Tibial nerve (tissue), 3 donors: ENCODE measurements at regions not wholly inside any gene's neighbourhood (a gene's known extent, or its start where the extent isn't known, plus 50 kb on each side); places are given as distances from the start of the nearest gene placed in this dataset.

Experiments
- POLR2A ChIP-seq, 2 donors: fragments of 450-650 bp; IDR thresholded peaks; one replicate each; pipeline ENCODE4 v1.6.1; 2017; ENCODE audit warnings: antibody characterized with exemption in 2 of 2, mild to moderate bottlenecking in 2 of 2, moderate library complexity in 2 of 2
- TF ChIP-seq, protein P1 (sequence below), 5 experiments: fragments of 200-600 bp in 3 of 5; fragments of 450-650 bp in 2 of 5; sonication (generic) in 3 of 5; IDR thresholded peaks; one replicate each; pipeline ENCODE4 v1.5.1; 2016 to 2019; ENCODE audit warnings: antibody characterized with exemption in 5 of 5, mild to moderate bottlenecking in 3 of 5, moderate library complexity in 2 of 5

DNA sequence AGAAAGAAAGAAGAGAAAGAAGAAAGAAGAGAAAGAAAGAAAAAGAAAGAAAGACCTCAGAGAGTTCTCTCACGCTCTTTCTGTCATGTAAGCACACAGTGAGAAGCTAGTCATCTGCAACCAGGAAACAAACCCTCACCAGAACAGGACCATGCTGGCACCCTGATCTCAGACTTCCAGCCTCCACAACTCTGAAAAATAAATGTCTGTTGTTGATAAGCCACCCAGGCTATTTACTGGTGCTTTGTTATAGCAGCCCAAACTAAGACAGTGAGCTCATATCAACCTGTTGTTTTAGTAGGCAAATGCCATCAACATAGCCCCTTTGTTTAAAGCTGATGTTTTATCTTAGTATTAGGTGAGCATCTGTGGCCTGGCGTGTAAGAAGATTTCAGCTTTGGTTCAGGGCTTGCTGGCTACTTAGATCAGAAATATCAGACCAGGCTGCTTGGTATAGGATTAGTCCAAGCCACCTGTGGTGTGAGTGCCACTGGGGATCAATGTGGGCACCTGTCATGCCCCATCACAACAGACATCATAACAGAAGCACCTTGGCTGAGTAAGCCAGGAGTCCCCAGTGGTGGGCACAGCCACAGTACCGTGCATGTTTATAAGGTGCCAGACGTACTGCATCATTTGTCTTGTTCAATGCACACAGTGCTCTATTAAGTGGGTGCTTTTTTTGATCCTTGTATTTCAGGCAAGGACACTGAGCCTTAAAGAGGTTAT is 94.4 kb downstream of the LBH start:
- TF ChIP-seq, protein P1, sequence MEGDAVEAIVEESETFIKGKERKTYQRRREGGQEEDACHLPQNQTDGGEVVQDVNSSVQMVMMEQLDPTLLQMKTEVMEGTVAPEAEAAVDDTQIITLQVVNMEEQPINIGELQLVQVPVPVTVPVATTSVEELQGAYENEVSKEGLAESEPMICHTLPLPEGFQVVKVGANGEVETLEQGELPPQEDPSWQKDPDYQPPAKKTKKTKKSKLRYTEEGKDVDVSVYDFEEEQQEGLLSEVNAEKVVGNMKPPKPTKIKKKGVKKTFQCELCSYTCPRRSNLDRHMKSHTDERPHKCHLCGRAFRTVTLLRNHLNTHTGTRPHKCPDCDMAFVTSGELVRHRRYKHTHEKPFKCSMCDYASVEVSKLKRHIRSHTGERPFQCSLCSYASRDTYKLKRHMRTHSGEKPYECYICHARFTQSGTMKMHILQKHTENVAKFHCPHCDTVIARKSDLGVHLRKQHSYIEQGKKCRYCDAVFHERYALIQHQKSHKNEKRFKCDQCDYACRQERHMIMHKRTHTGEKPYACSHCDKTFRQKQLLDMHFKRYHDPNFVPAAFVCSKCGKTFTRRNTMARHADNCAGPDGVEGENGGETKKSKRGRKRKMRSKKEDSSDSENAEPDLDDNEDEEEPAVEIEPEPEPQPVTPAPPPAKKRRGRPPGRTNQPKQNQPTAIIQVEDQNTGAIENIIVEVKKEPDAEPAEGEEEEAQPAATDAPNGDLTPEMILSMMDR (IDR thresholded peaks at IDR 0.05) = no peak
- TF ChIP-seq POLR2A (IDR thresholded peaks at IDR 0.05) = no peak
